Hepatocyte (in vitro differentiated cells): ENCODE measurements at regions not wholly inside any gene's neighbourhood (a gene's known extent, or its start where the extent isn't known, plus 50 kb on each side); places are given as distances from the start of the nearest gene placed in this dataset.

Source experiments
- DNase-seq: peaks from one replicate; pipeline ENCODE4 v3.0.0-alpha.2; 2016; ENCODE audit warnings: low spot score
- H2AFZ ChIP-seq: fragments of 200-600 bp; sonication (generic); 2 replicates; pipeline ENCODE4 v1.6.0; 2016; ENCODE audit warnings: antibody characterized with exemption, mild to moderate bottlenecking
- H3K27ac ChIP-seq: fragments of 200-600 bp; sonication (generic); 2 replicates; pipeline ENCODE4 v1.5.1; 2016; ENCODE audit warnings: mild to moderate bottlenecking
- H3K27me3 ChIP-seq: fragments of 200-600 bp; sonication (generic); 2 replicates; pipeline ENCODE4 v1.6.1; 2016
- H3K36me3 ChIP-seq: fragments of 200-600 bp; sonication (generic); replicated peaks from 2 replicates; pipeline ENCODE4 v1.5.1; 2016; ENCODE audit warnings: low read depth; ENCODE audit not compliant: insufficient read depth
- H3K4me1 ChIP-seq: fragments of 200-600 bp; sonication (generic); 2 replicates; pipeline ENCODE4 v1.5.1; 2016; ENCODE audit warnings: mild to moderate bottlenecking, moderate library complexity; ENCODE audit not compliant: insufficient read depth
- H3K4me2 ChIP-seq: fragments of 200-600 bp; sonication (generic); 2 replicates; pipeline ENCODE4 v1.6.0; 2016
- H3K4me3 ChIP-seq: fragments of 200-600 bp; sonication (generic); 2 replicates; pipeline ENCODE4 v1.5.1; 2016; ENCODE audit warnings: mild to moderate bottlenecking
- H3K79me2 ChIP-seq: fragments of 200-600 bp; sonication (generic); 2 replicates; pipeline ENCODE4 v1.6.0; 2017; ENCODE audit warnings: mild to moderate bottlenecking
- H3K9me2 ChIP-seq: fragments of 200-600 bp; sonication (generic); replicated peaks from 2 replicates; pipeline ENCODE4 v1.6.0; 2017; ENCODE audit warnings: mild to moderate bottlenecking; ENCODE audit not compliant: insufficient read depth
- H3K9me3 ChIP-seq: fragments of 200-600 bp; sonication (generic); 2 replicates; pipeline ENCODE4 v1.5.1; 2016; ENCODE audit warnings: low read depth, mild to moderate bottlenecking
- H4K20me1 ChIP-seq: fragments of 200-600 bp; sonication (generic); 2 replicates; pipeline ENCODE4 v1.6.0; 2016; ENCODE audit warnings: mild to moderate bottlenecking; ENCODE audit not compliant: insufficient read depth, poor library complexity, severe bottlenecking
- CTCF ChIP-seq: fragments of 200-600 bp; sonication (generic); IDR thresholded peaks from 2 replicates; pipeline ENCODE4 v1.5.1; 2016; ENCODE audit warnings: antibody characterized with exemption, mild to moderate bottlenecking; ENCODE audit not compliant: poor library complexity
- EZH2 ChIP-seq: fragments of 200-600 bp; sonication (generic); IDR thresholded peaks from 2 replicates; pipeline ENCODE4 v1.6.1; 2016; ENCODE audit warnings: antibody characterized with exemption, mild to moderate bottlenecking, borderline replicate concordance
- EZH2phosphoT487 ChIP-seq: fragments of 200-600 bp; sonication (generic); IDR thresholded peaks from one replicate; pipeline ENCODE4 v1.6.1; 2018; ENCODE audit warnings: antibody characterized with exemption, mild to moderate bottlenecking, low read depth, moderate library complexity; ENCODE audit not compliant: unreplicated experiment, severe bottlenecking
- WGBS: methylation state at CpG from one replicate; pipeline ENCODE4 v1.1.6; 2016; ENCODE audit warnings: low lambda C conversion rate; ENCODE audit errors: missing lambda C conversion rate; 5-methylcytosine and 5-hydroxymethylcytosine counted together

- no peak for TF ChIP-seq CTCF
- no peak for TF ChIP-seq EZH2
- no peak for TF ChIP-seq EZH2phosphoT487
- WGBS, result 42% methylated on average over 2 of the region's 2 CpGs
- peak; percentile 44 for DNase-seq
- no peaks in the 10 kb centered on the region for H4K20me1 ChIP-seq
- peaks cover 6% of the 10 kb centered on the region for H3K4me1 ChIP-seq
- H3K27ac ChIP-seq, result no peak overlapping the region
- peak overlapping the region; percentile 0 for H3K4me2 ChIP-seq
- H2AFZ ChIP-seq, result no peak overlapping the region
- no peaks in the 10 kb centered on the region for H3K9me2 ChIP-seq
- no peaks in the 10 kb centered on the region for H3K79me2 ChIP-seq
- no peaks in the 10 kb centered on the region for H3K9me3 ChIP-seq
- no peaks in the 10 kb centered on the region for H3K36me3 ChIP-seq
- H3K27me3 ChIP-seq, result no peaks in the 10 kb centered on the region
- no peak overlapping the region for H3K4me3 ChIP-seq
Observed at GRCh38 chr1:79603843-79604242, 597.3 kb upstream of the ADGRL4 start.

GRCh38 chr1:79599257-79599656, 592.7 kb upstream of the ADGRL4 start:
- H2AFZ ChIP-seq, result no peak overlapping the region
- no peaks in the 10 kb centered on the region for H4K20me1 ChIP-seq
- H3K4me2 ChIP-seq, result no peak overlapping the region
- no peaks in the 10 kb centered on the region for H3K27me3 ChIP-seq
- H3K9me3 ChIP-seq, result no peaks in the 10 kb centered on the region
- no peaks in the 10 kb centered on the region for H3K36me3 ChIP-seq
- no peak for DNase-seq
- no peak overlapping the region for H3K27ac ChIP-seq
- WGBS, result 88% methylated on average over 2 of the region's 2 CpGs
- H3K79me2 ChIP-seq, result no peaks in the 10 kb centered on the region
- no peak for TF ChIP-seq EZH2
- TF ChIP-seq CTCF, result no peak
- no peak for TF ChIP-seq EZH2phosphoT487
- no peaks in the 10 kb centered on the region for H3K9me2 ChIP-seq
- no peak overlapping the region for H3K4me3 ChIP-seq
- H3K4me1 ChIP-seq, result peaks cover 4% of the 10 kb centered on the region

GRCh38 chr1:79595931-79596330, 589.4 kb upstream of the ADGRL4 start:
- H3K79me2 ChIP-seq, result no peaks in the 10 kb centered on the region
- no peaks in the 10 kb centered on the region for H3K9me2 ChIP-seq
- H3K36me3 ChIP-seq, result no peaks in the 10 kb centered on the region
- DNase-seq, result no peak
- 96% methylated on average over 1 of the region's 1 CpG for WGBS
- no peak overlapping the region for H2AFZ ChIP-seq
- TF ChIP-seq CTCF, result no peak
- H3K27ac ChIP-seq, result no peak overlapping the region
- no peaks in the 10 kb centered on the region for H4K20me1 ChIP-seq
- H3K4me2 ChIP-seq, result no peak overlapping the region
- H3K27me3 ChIP-seq, result no peaks in the 10 kb centered on the region
- H3K9me3 ChIP-seq, result no peaks in the 10 kb centered on the region
- no peaks in the 10 kb centered on the region for H3K4me1 ChIP-seq
- no peak overlapping the region for H3K4me3 ChIP-seq

- H3K9me2 ChIP-seq, result no peaks in the 10 kb centered on the region
- H3K4me3 ChIP-seq, result no peak overlapping the region
- no peaks in the 10 kb centered on the region for H3K4me1 ChIP-seq
- TF ChIP-seq EZH2phosphoT487 (no peak), EZH2 (no peak), CTCF (no peak)
- DNase-seq, result no peak
- H3K4me2 ChIP-seq, result no peak overlapping the region
- WGBS, result 94% methylated on average over 17 of the region's 17 CpGs
- no peaks in the 10 kb centered on the region for H3K9me3 ChIP-seq
- no peaks in the 10 kb centered on the region for H4K20me1 ChIP-seq
- no peak overlapping the region for H3K27ac ChIP-seq
- no peaks in the 10 kb centered on the region for H3K79me2 ChIP-seq
- H3K36me3 ChIP-seq, result no peaks in the 10 kb centered on the region
- H3K27me3 ChIP-seq, result no peaks in the 10 kb centered on the region
- no peak overlapping the region for H2AFZ ChIP-seq
Observed at GRCh38 chr1:79594121-79594698, 587.7 kb upstream of the ADGRL4 start.
